ENCODE measurements at regions not wholly inside any gene's neighbourhood (a gene's known extent, or its start where the extent isn't known, plus 50 kb on each side); places are given as distances from the start of the nearest gene placed in this dataset.

DNA sequence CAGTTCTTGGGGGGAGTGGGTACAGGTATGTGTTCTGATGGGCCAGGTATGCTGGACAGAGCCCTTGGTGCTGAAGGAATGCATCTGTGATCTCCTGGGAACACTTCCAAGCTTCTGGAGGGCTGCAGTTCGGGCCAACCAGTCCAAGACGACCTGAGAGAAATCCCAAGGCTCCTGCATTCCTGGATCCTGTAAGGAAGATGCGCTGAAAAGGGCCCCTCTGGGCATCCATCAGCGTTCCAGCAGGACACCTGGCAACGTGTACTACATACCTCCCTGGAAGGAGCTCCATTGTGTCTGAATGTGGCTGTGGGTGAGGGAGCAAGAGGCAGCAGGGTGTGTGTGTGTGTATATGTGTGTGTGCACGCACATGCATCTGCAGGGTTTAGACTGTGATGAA, 144.7 kb downstream of the FAM43A start:
- CTCF ChIA-PET, result no interaction called here
- POLR2A ChIA-PET, result no interaction called here
- H3K27ac ChIP-seq, result no peak overlapping the region
- H3K4me1 ChIP-seq, result no peaks in the 10 kb centered on the region
- TF ChIP-seq TFCP2L1 (CRISPR knock-in tag; IDR thresholded peaks at IDR 0.05), result no peak
- TF ChIP-seq CBX8 (IDR thresholded peaks at IDR 0.05), result no peak
- TF ChIP-seq BHLHE40 (IDR thresholded peaks at IDR 0.05; ENCODE audit: low read depth, low read length), result no peak
- TF ChIP-seq GATA3 (IDR thresholded peaks at IDR 0.05; ENCODE audit: borderline replicate concordance), result no peak
- no peak for TF ChIP-seq RFX5 (IDR thresholded peaks at IDR 0.05)
- no peak for TF ChIP-seq MYC (IDR thresholded peaks at IDR 0.05; ENCODE audit: borderline replicate concordance, low read length)
- TF ChIP-seq, protein P1, sequence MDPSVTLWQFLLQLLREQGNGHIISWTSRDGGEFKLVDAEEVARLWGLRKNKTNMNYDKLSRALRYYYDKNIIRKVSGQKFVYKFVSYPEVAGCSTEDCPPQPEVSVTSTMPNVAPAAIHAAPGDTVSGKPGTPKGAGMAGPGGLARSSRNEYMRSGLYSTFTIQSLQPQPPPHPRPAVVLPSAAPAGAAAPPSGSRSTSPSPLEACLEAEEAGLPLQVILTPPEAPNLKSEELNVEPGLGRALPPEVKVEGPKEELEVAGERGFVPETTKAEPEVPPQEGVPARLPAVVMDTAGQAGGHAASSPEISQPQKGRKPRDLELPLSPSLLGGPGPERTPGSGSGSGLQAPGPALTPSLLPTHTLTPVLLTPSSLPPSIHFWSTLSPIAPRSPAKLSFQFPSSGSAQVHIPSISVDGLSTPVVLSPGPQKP (IDR thresholded peaks at IDR 0.05; ENCODE audit: low read depth, low read length), result no peak
- no peak for TF ChIP-seq JUN (IDR thresholded peaks at IDR 0.05)
- no peak for TF ChIP-seq NFE2L2 (conservative IDR thresholded peaks at IDR 0.05; ENCODE audit: low read length)
- no peak overlapping the region for H3K4me2 ChIP-seq
- no peaks in the 10 kb centered on the region for H3K9me3 ChIP-seq
- ATAC-seq, result no peak
- no peak overlapping the region for H3K4me3 ChIP-seq
- DNase-seq (ENCODE audit: low read depth in 1 of 2, low spot score in 1 of 2), result no peak
- FAIRE-seq, result no peak
- WGBS (ENCODE audit: missing lambda C conversion rate), result 24% methylated on average over 3 of the region's 6 CpGs

DNA sequence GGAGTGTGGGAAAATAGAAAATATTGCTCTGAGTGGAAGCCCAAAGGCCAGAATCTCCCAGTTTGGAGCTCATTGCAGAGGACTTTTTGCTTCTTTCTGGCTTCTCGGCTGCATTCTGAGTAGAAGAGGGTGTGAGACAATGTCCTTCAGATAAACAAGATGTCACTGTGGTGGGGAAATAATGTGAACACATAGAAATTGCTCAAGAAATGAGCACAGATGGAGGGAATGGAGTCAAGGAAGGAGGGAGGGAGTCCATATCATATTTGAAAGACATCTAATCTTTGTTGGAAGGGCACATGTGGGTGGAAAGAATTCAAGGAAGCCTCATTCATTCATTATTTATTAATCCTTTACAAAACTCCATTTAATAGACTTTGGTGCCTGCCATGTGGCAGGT, 145.3 kb downstream of the FAM43A start:
- POLR2A ChIA-PET, result no interaction called here
- no peak for FAIRE-seq
- 85% methylated on average over 1 of the region's 1 CpG for WGBS (ENCODE audit: missing lambda C conversion rate)

DNA sequence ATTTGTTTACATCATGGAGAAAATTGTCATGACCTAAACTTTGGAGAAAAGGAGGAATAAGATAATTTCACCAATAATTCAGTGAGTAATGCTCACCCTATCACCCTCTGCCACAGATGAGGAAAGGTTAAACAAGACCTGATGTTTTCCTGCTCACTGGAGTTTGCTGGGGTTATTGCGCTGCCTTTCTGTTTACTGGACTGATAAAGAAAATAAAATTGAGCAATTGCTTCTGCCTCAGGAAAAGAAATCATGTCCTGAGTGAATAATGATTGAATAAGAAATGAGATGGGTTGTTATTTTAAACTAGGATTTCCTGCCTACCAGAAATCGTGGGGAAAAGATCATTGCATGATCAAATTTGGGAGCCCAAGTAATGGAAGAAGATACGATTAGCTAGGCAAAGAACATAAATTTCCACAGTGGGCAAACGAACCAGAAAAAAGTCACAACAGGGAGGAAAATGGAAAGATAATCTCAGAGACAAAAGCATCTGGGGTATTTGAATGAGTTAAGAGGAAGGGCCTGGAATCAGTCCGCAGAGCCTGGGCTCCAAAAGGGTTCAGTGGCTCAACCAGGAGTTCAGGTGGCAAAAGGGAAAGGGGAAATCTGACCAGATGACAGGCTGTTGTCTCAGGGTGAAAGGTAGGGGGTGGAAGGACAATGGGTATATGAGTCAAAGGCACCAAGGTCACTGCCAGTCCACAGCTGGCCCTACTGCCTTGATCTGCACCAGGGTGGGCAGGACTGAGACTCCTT, 146.8 kb downstream of the FAM43A start:
- Histone ChIP-seq H3K4me1 (no peaks in the 10 kb centered on the region), H3K4me3 (no peak overlapping the region), H3K9me3 (no peaks in the 10 kb centered on the region), H3K4me2 (no peak overlapping the region), H3K27ac (no peak overlapping the region)
- no peak for ATAC-seq
- ChIA-PET POLR2A (no interaction called here), CTCF (interaction anchor here (1.1 kb wide), 1 partner anchor 41 kb away, joined by 3 read pairs; no protein-coding TSS in a partner anchor)
- no peak for FAIRE-seq
- no peak for DNase-seq (ENCODE audit: low read depth in 1 of 2, low spot score in 1 of 2)
- TF ChIP-seq, protein P2, sequence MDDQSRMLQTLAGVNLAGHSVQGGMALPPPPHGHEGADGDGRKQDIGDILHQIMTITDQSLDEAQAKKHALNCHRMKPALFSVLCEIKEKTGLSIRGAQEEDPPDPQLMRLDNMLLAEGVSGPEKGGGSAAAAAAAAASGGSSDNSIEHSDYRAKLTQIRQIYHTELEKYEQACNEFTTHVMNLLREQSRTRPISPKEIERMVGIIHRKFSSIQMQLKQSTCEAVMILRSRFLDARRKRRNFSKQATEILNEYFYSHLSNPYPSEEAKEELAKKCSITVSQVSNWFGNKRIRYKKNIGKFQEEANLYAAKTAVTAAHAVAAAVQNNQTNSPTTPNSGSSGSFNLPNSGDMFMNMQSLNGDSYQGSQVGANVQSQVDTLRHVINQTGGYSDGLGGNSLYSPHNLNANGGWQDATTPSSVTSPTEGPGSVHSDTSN (IDR thresholded peaks at IDR 0.05), result no peak
- no peak for TF ChIP-seq NFE2L2 (conservative IDR thresholded peaks at IDR 0.05; ENCODE audit: low read length)
- no peak for TF ChIP-seq FOSB (CRISPR knock-in tag; IDR thresholded peaks at IDR 0.05)
- TF ChIP-seq, protein P3, sequence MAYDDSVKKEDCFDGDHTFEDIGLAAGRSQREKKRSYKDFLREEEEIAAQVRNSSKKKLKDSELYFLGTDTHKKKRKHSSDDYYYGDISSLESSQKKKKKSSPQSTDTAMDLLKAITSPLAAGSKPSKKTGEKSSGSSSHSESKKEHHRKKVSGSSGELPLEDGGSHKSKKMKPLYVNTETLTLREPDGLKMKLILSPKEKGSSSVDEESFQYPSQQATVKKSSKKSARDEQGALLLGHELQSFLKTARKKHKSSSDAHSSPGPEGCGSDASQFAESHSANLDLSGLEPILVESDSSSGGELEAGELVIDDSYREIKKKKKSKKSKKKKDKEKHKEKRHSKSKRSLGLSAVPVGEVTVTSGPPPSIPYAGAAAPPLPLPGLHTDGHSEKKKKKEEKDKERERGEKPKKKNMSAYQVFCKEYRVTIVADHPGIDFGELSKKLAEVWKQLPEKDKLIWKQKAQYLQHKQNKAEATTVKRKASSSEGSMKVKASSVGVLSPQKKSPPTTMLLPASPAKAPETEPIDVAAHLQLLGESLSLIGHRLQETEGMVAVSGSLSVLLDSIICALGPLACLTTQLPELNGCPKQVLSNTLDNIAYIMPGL (CRISPR knock-in tag; IDR thresholded peaks at IDR 0.05; ENCODE audit: borderline replicate concordance), result no peak
- TF ChIP-seq E2F6 (IDR thresholded peaks at IDR 0.05; ENCODE audit: borderline replicate concordance, low read depth), result no peak
- no peak for TF ChIP-seq EHF (CRISPR knock-in tag; IDR thresholded peaks at IDR 0.05)
- TF ChIP-seq CBX8 (IDR thresholded peaks at IDR 0.05), result no peak
- no peak for TF ChIP-seq NR3C1 (IDR thresholded peaks at IDR 0.05)
- no peak for TF ChIP-seq NPAS2 (CRISPR knock-in tag; IDR thresholded peaks at IDR 0.05; ENCODE audit: borderline replicate concordance)
- no peak for TF ChIP-seq CEBPB (IDR thresholded peaks at IDR 0.05)
- TF ChIP-seq RCOR1 (IDR thresholded peaks at IDR 0.05; ENCODE audit: low read depth, low read length), result no peak
- TF ChIP-seq EHMT2 (IDR thresholded peaks at IDR 0.05; ENCODE audit: low read depth), result no peak
- WGBS (ENCODE audit: missing lambda C conversion rate), result 57% methylated on average over 5 of the region's 5 CpGs

More for the DNA sequence above, 145.3 kb downstream of the FAM43A start:
- ATAC-seq (no peak), DNase-seq (ENCODE audit: low read depth in 1 of 2, low spot score in 1 of 2) (no peak)
- CTCF ChIA-PET, result no interaction called here
- H3K27ac ChIP-seq, result no peak overlapping the region
- TF ChIP-seq MYC (IDR thresholded peaks at IDR 0.05; ENCODE audit: borderline replicate concordance, low read length), result no peak
- TF ChIP-seq CBX2 (IDR thresholded peaks at IDR 0.05; ENCODE audit: borderline replicate concordance, low read depth), result no peak
- no peak for TF ChIP-seq HOXA7 (CRISPR knock-in tag; IDR thresholded peaks at IDR 0.05)
- TF ChIP-seq EHMT2 (IDR thresholded peaks at IDR 0.05; ENCODE audit: low read depth), result no peak
- TF ChIP-seq CHD2 (IDR thresholded peaks at IDR 0.05; ENCODE audit: low read length, partially characterized antibody), result no peak
- no peak for TF ChIP-seq SMC3 (IDR thresholded peaks at IDR 0.05)
- TF ChIP-seq EP300 (IDR thresholded peaks at IDR 0.05), result no peak
- TF ChIP-seq TP53 (CRISPR knock-in tag; IDR thresholded peaks at IDR 0.05), result no peak
- TF ChIP-seq KDM5A (IDR thresholded peaks at IDR 0.05), result no peak
- no peak for TF ChIP-seq PHF8 (IDR thresholded peaks at IDR 0.05; ENCODE audit: borderline replicate concordance, low read depth)
- TF ChIP-seq RAD21 (conservative IDR thresholded peaks at IDR 0.05 in 1 of 2, IDR thresholded peaks at IDR 0.05 in 1 of 2), result no peak
- no peak for TF ChIP-seq NPAS2 (CRISPR knock-in tag; IDR thresholded peaks at IDR 0.05; ENCODE audit: borderline replicate concordance)
- no peak for TF ChIP-seq RARB (CRISPR knock-in tag; IDR thresholded peaks at IDR 0.05)
- TF ChIP-seq ESRRA (IDR thresholded peaks at IDR 0.05; ENCODE audit: borderline replicate concordance, low read length), result no peak
- TF ChIP-seq EHF (CRISPR knock-in tag; IDR thresholded peaks at IDR 0.05), result no peak
- H3K4me1 ChIP-seq, result no peaks in the 10 kb centered on the region
- no peaks in the 10 kb centered on the region for H3K9me3 ChIP-seq
- no peak overlapping the region for H3K4me2 ChIP-seq
- H3K4me3 ChIP-seq, result no peak overlapping the region

All from A549 (cell line).